ENCODE measurements at regions not wholly inside any gene's neighbourhood (a gene's known extent, or its start where the extent isn't known, plus 50 kb on each side); places are given as distances from the start of the nearest gene placed in this dataset.

- TF ChIP-seq CTCF (IDR thresholded peaks at IDR 0.05; ENCODE audit: insufficient read depth, missing control alignments) = no peak
- FAIRE-seq (no peak), DNase-seq (ENCODE audit: insufficient read length, low spot score) (no peak)
Measured at GRCh38 chr5:147983742-147984141, 77.4 kb upstream of the C5orf46 start.

DNA sequence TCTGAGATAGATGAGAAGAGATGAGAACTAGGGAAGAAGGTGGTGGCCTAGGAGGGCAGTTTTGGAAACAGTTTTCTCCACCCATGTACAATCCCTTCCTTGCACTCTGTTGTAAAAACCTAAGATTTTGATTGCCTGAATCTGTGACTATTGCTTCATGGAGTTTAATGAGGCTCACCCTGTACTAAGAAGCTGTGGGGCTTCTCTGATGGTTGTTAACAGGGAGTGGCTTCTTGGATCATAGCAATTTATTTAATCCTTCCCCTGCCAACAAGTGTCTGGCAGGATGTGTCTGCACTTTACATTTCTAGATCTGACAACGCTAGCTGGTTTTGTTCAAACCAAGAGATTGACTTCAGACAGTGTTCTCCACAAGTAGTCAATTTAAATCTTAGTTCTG is 74.7 kb upstream of the C5orf46 start:
- DNase-seq (ENCODE audit: insufficient read length, low spot score) (no peak), FAIRE-seq (no peak)
- TF ChIP-seq CTCF (IDR thresholded peaks at IDR 0.05; ENCODE audit: insufficient read depth, missing control alignments) = no peak

DNA sequence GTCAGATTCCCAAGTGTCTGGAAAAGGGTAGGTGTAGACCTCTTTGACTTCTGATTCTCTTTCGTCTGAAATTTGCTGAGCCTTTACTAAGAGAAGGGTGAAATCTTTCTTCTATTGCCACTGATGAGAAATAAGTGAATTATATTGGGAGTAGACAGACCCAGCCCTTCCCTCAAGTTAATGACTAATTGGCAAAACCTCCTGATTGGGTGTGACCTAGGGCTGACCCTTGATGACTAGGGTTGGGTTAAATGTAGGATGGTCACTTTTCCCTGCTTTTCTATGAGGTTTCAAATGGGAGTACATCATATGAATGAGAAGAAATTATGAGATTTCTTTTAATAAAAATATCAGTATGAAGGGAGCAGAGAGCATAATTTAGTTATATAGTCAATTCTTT is 73.4 kb upstream of the C5orf46 start:
- no peak for TF ChIP-seq CTCF (IDR thresholded peaks at IDR 0.05; ENCODE audit: insufficient read depth, missing control alignments)
- FAIRE-seq = no peak

GRCh38 chr5:147972076-147972840 is 65.9 kb upstream of the C5orf46 start:
- FAIRE-seq (no peak), DNase-seq (ENCODE audit: insufficient read length, low spot score) (no peak)
- no peak for TF ChIP-seq CTCF (IDR thresholded peaks at IDR 0.05; ENCODE audit: insufficient read depth, missing control alignments)

More for the DNA sequence above, 73.4 kb upstream of the C5orf46 start:
- no peak for DNase-seq (ENCODE audit: insufficient read length, low spot score)

- DNase-seq (ENCODE audit: insufficient read length, low spot score) (no peak), FAIRE-seq (no peak)
- TF ChIP-seq CTCF (IDR thresholded peaks at IDR 0.05; ENCODE audit: insufficient read depth, missing control alignments) = no peak
Measured at GRCh38 chr5:147971472-147971871, 65.1 kb upstream of the C5orf46 start.

GRCh38 chr5:147968855-147969254 is 62.5 kb upstream of the C5orf46 start:
- DNase-seq (ENCODE audit: insufficient read length, low spot score) (no peak), FAIRE-seq (no peak)
- no peak for TF ChIP-seq CTCF (IDR thresholded peaks at IDR 0.05; ENCODE audit: insufficient read depth, missing control alignments)

GRCh38 chr5:147966829-147967228 is 60.5 kb upstream of the C5orf46 start:
- DNase-seq (ENCODE audit: insufficient read length, low spot score) (no peak), FAIRE-seq (no peak)
- no peak for TF ChIP-seq CTCF (IDR thresholded peaks at IDR 0.05; ENCODE audit: insufficient read depth, missing control alignments)

All from D721Med (cell line).